ENCODE measurements at regions not wholly inside any gene's neighbourhood (a gene's known extent, or its start where the extent isn't known, plus 50 kb on each side); places are given as distances from the start of the nearest gene placed in this dataset.

GRCh38 chr6:4723383-4723782, 52.8 kb upstream of the CDYL start:
- TF ChIP-seq POLR2A (IDR thresholded peaks at IDR 0.05; ENCODE audit: low read depth, low read length) (no peak), CTCF (IDR thresholded peaks at IDR 0.05; ENCODE audit: extremely low read depth in 1 of 2, insufficient read depth in 1 of 2, low read depth in 1 of 2, low read length in 2 of 2) (no peak), POLR2AphosphoS5 (IDR thresholded peaks at IDR 0.05; ENCODE audit: insufficient read depth, low read depth, low read length) (no peak), MAX (IDR thresholded peaks at IDR 0.05; ENCODE audit: insufficient read depth, insufficient read length) (no peak), EZH2 (IDR thresholded peaks at IDR 0.05; ENCODE audit: borderline replicate concordance, low read depth, low read length, severe bottlenecking) (no peak), MYC (IDR thresholded peaks at IDR 0.05; ENCODE audit: low read depth, low read length) (no peak)
